Esophagus squamous epithelium (tissue), 4 donors: ENCODE measurements at regions not wholly inside any gene's neighbourhood (a gene's known extent, or its start where the extent isn't known, plus 50 kb on each side); places are given as distances from the start of the nearest gene placed in this dataset.

Source experiments
- POLR2A ChIP-seq, 4 donors: fragments of 450-650 bp; IDR thresholded peaks; one replicate each; pipeline ENCODE4 v1.6.1; 2017; ENCODE audit warnings: antibody characterized with exemption in 4 of 4, mild to moderate bottlenecking in 4 of 4, moderate library complexity in 3 of 4
- TF ChIP-seq, protein P1 (sequence below), 6 experiments: fragments of 450-650 bp in 4 of 6; fragments of 200-600 bp in 2 of 6; sonication (generic) in 2 of 6; IDR thresholded peaks; one replicate each; pipeline ENCODE4 v1.5.1; 2016 to 2019; ENCODE audit warnings: antibody characterized with exemption in 6 of 6, mild to moderate bottlenecking in 4 of 6, moderate library complexity in 4 of 6

DNA sequence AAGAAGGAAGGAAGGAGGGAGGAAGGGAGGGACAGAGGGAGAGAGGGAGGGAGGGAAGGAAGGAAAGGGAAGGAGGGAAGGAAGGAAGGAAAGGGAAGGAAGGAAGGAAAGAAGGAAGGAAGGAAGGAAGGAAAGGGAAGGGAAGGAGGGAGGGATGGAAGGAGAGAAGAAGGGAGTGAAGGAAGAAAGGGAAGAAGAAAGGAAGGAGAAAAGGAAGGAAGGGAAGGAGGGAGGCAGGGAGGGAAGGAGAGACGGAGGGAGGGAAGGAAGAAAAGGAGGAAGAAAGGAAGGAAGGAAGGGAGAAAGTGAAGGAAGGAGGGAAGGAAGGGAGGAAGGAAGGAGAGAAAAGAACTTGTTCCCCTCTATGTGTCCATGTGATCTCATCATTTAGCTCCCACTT is 465.0 kb downstream of the KCTD8 start:
- TF ChIP-seq, protein P1, sequence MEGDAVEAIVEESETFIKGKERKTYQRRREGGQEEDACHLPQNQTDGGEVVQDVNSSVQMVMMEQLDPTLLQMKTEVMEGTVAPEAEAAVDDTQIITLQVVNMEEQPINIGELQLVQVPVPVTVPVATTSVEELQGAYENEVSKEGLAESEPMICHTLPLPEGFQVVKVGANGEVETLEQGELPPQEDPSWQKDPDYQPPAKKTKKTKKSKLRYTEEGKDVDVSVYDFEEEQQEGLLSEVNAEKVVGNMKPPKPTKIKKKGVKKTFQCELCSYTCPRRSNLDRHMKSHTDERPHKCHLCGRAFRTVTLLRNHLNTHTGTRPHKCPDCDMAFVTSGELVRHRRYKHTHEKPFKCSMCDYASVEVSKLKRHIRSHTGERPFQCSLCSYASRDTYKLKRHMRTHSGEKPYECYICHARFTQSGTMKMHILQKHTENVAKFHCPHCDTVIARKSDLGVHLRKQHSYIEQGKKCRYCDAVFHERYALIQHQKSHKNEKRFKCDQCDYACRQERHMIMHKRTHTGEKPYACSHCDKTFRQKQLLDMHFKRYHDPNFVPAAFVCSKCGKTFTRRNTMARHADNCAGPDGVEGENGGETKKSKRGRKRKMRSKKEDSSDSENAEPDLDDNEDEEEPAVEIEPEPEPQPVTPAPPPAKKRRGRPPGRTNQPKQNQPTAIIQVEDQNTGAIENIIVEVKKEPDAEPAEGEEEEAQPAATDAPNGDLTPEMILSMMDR (IDR thresholded peaks at IDR 0.05) = no peak
- no peak for TF ChIP-seq POLR2A (IDR thresholded peaks at IDR 0.05)
